ENCODE measurements at regions not wholly inside any gene's neighbourhood (a gene's known extent, or its start where the extent isn't known, plus 50 kb on each side); places are given as distances from the start of the nearest gene placed in this dataset.

GRCh38 chr6:129911732-129912131 is 50.6 kb upstream of the TMEM244 start:
- no peak for DNase-seq
